ENCODE measurements at regions not wholly inside any gene's neighbourhood (a gene's known extent, or its start where the extent isn't known, plus 50 kb on each side); places are given as distances from the start of the nearest gene placed in this dataset.

GRCh38 chr3:170705131-170705530 lies 119.3 kb upstream of the SLC7A14 start:
- H3K4me1 Mint-ChIP-seq (ENCODE audit: low read depth) = no peaks in the 10 kb centered on the region
- intact Hi-C loops (cut with micrococcal nuclease) = no loop called here
- H3K9me3 Mint-ChIP-seq = peaks cover 8% of the 10 kb centered on the region
- H3K4me3 Mint-ChIP-seq = no peak overlapping the region
- CTCF ChIA-PET = no interaction called here
- H3K27ac Mint-ChIP-seq = no peak overlapping the region
- DNase-seq = no peak
- H3K27me3 Mint-ChIP-seq (ENCODE audit: low read depth) = peaks cover 12% of the 10 kb centered on the region
- no peaks in the 10 kb centered on the region for H3K36me3 Mint-ChIP-seq (ENCODE audit: low read depth)

GRCh38 chr3:170703121-170703588 lies 117.3 kb upstream of the SLC7A14 start:
- H3K9me3 Mint-ChIP-seq = no peaks in the 10 kb centered on the region
- H3K27me3 Mint-ChIP-seq (ENCODE audit: low read depth) = peaks cover 8% of the 10 kb centered on the region
- CTCF ChIA-PET = interaction anchor here (0.6 to 1.1 kb wide), 3 partner anchors 66 to 320 kb away, joined by 3 to 4 read pairs (median 3); no protein-coding TSS in a partner anchor
- DNase-seq = no peak
- no peaks in the 10 kb centered on the region for H3K4me1 Mint-ChIP-seq (ENCODE audit: low read depth)
- H3K36me3 Mint-ChIP-seq (ENCODE audit: low read depth) = no peaks in the 10 kb centered on the region
- no peak overlapping the region for H3K27ac Mint-ChIP-seq
- intact Hi-C loops (cut with micrococcal nuclease) = no loop called here
- no peak overlapping the region for H3K4me3 Mint-ChIP-seq

GRCh38 chr3:170701696-170702678 lies 116.1 kb upstream of the SLC7A14 start:
- Mint-ChIP-seq H3K9me3 (no peaks in the 10 kb centered on the region), H3K27ac (no peak overlapping the region)
- CTCF ChIA-PET = interaction anchor here (1.1 kb wide), 1 partner anchor 109 kb away, joined by 4 read pairs; no protein-coding TSS in a partner anchor

GRCh38 chr3:170700054-170700404 lies 114.2 kb upstream of the SLC7A14 start:
- H3K36me3 Mint-ChIP-seq (ENCODE audit: low read depth) = no peaks in the 10 kb centered on the region
- H3K4me3 Mint-ChIP-seq = no peak overlapping the region
- intact Hi-C loops (cut with micrococcal nuclease) = no loop called here
- no peak overlapping the region for H3K27ac Mint-ChIP-seq
- peaks cover 13% of the 10 kb centered on the region for H3K4me1 Mint-ChIP-seq (ENCODE audit: low read depth)
- no peak for DNase-seq
- no peaks in the 10 kb centered on the region for H3K9me3 Mint-ChIP-seq
- CTCF ChIA-PET = no interaction called here
- H3K27me3 Mint-ChIP-seq (ENCODE audit: low read depth) = peaks cover 2% of the 10 kb centered on the region

More at GRCh38 chr3:170701696-170702678, 116.1 kb upstream of the SLC7A14 start:
- Mint-ChIP-seq H3K4me1 (ENCODE audit: low read depth) (peaks cover 7% of the 10 kb centered on the region), H3K36me3 (ENCODE audit: low read depth) (no peaks in the 10 kb centered on the region), H3K27me3 (ENCODE audit: low read depth) (peaks cover 2% of the 10 kb centered on the region), H3K4me3 (no peak overlapping the region)
- no peak for DNase-seq
- intact Hi-C loops (cut with micrococcal nuclease) = no loop called here

- no peaks in the 10 kb centered on the region for H3K36me3 Mint-ChIP-seq (ENCODE audit: low read depth)
- no peak overlapping the region for H3K4me3 Mint-ChIP-seq
- H3K4me1 Mint-ChIP-seq (ENCODE audit: low read depth) = peaks cover 13% of the 10 kb centered on the region
- CTCF ChIA-PET = interaction anchor here (1.1 to 1.4 kb wide), 2 partner anchors 112 to 286 kb away, joined by 3 to 7 read pairs; no protein-coding TSS in a partner anchor
- no peaks in the 10 kb centered on the region for H3K27me3 Mint-ChIP-seq (ENCODE audit: low read depth)
- intact Hi-C loops (cut with micrococcal nuclease) = loop anchor here (10.0 kb wide), 3 partner anchors 385 to 935 kb away; partner anchors contain the start of genes ACTRT3, LRRC31 and TERC
- no peak for DNase-seq
- no peak overlapping the region for H3K27ac Mint-ChIP-seq
- H3K9me3 Mint-ChIP-seq = no peaks in the 10 kb centered on the region
These were observed 113.5 kb upstream of the SLC7A14 start for GRCh38 chr3:170699158-170700053.

GRCh38 chr3:170697908-170698307 lies 112.0 kb upstream of the SLC7A14 start:
- no peaks in the 10 kb centered on the region for H3K36me3 Mint-ChIP-seq (ENCODE audit: low read depth)
- intact Hi-C loops (cut with micrococcal nuclease) = loop anchor here (10.0 kb wide), 3 partner anchors 383 to 933 kb away; partner anchors contain the start of genes ACTRT3, LRRC31 and TERC
- H3K9me3 Mint-ChIP-seq = no peaks in the 10 kb centered on the region
- no peak for DNase-seq
- no peak overlapping the region for H3K4me3 Mint-ChIP-seq
- no peaks in the 10 kb centered on the region for H3K27me3 Mint-ChIP-seq (ENCODE audit: low read depth)
- no peak overlapping the region for H3K27ac Mint-ChIP-seq
- peaks cover 15% of the 10 kb centered on the region for H3K4me1 Mint-ChIP-seq (ENCODE audit: low read depth)
- CTCF ChIA-PET = no interaction called here

GRCh38 chr3:170697131-170697530 lies 111.3 kb upstream of the SLC7A14 start:
- no peaks in the 10 kb centered on the region for H3K36me3 Mint-ChIP-seq (ENCODE audit: low read depth)
- DNase-seq = no peak
- intact Hi-C loops (cut with micrococcal nuclease) = loop anchor here (10.0 kb wide), 3 partner anchors 382 to 932 kb away; partner anchors contain the start of genes ACTRT3, LRRC31 and TERC
- CTCF ChIA-PET = interaction anchor here (0.9 to 1.5 kb wide), 2 partner anchors 17 to 283 kb away, joined by 4 read pairs; no protein-coding TSS in a partner anchor
- no peak overlapping the region for H3K27ac Mint-ChIP-seq
- no peaks in the 10 kb centered on the region for H3K27me3 Mint-ChIP-seq (ENCODE audit: low read depth)
- H3K9me3 Mint-ChIP-seq = no peaks in the 10 kb centered on the region
- peaks cover 15% of the 10 kb centered on the region for H3K4me1 Mint-ChIP-seq (ENCODE audit: low read depth)
- H3K4me3 Mint-ChIP-seq = no peak overlapping the region

- CTCF ChIA-PET = no interaction called here
These were observed 109.7 kb upstream of the SLC7A14 start for GRCh38 chr3:170695486-170696064.

GRCh38 chr3:170692720-170693119 lies 106.8 kb upstream of the SLC7A14 start:
- intact Hi-C loops (cut with micrococcal nuclease) = loop anchor here (5.0 to 10.0 kb wide), 6 partner anchors 120 to 928 kb away; partner anchors contain the start of genes ACTRT3, LRRC31 and TERC
- DNase-seq = no peak
- H3K4me1 Mint-ChIP-seq (ENCODE audit: low read depth) = peaks cover 15% of the 10 kb centered on the region
- H3K4me3 Mint-ChIP-seq = no peak overlapping the region
- CTCF ChIA-PET = no interaction called here
- no peaks in the 10 kb centered on the region for H3K9me3 Mint-ChIP-seq
- H3K27ac Mint-ChIP-seq = no peak overlapping the region
- H3K27me3 Mint-ChIP-seq (ENCODE audit: low read depth) = no peaks in the 10 kb centered on the region
- no peaks in the 10 kb centered on the region for H3K36me3 Mint-ChIP-seq (ENCODE audit: low read depth)

More at GRCh38 chr3:170695486-170696064, 109.7 kb upstream of the SLC7A14 start:
- Mint-ChIP-seq H3K4me3 (no peak overlapping the region), H3K27ac (no peak overlapping the region), H3K9me3 (no peaks in the 10 kb centered on the region), H3K36me3 (ENCODE audit: low read depth) (no peaks in the 10 kb centered on the region), H3K4me1 (ENCODE audit: low read depth) (peaks cover 15% of the 10 kb centered on the region), H3K27me3 (ENCODE audit: low read depth) (no peaks in the 10 kb centered on the region)
- DNase-seq = no peak
- intact Hi-C loops (cut with micrococcal nuclease) = loop anchor here (10.0 kb wide), 3 partner anchors 381 to 931 kb away; partner anchors contain the start of genes ACTRT3, LRRC31 and TERC

- CTCF ChIA-PET = interaction anchor here (0.7 to 2.1 kb wide), 2 partner anchors 70 to 122 kb away, joined by 5 to 11 read pairs; no protein-coding TSS in a partner anchor
- no peak overlapping the region for H3K4me3 Mint-ChIP-seq
- H3K27me3 Mint-ChIP-seq (ENCODE audit: low read depth) = no peaks in the 10 kb centered on the region
- no peaks in the 10 kb centered on the region for H3K36me3 Mint-ChIP-seq (ENCODE audit: low read depth)
- H3K27ac Mint-ChIP-seq = no peak overlapping the region
- DNase-seq = no peak
- H3K9me3 Mint-ChIP-seq = no peaks in the 10 kb centered on the region
- intact Hi-C loops (cut with micrococcal nuclease) = loop anchor here (1.0 to 10.0 kb wide), 7 partner anchors 118 to 926 kb away; partner anchors contain the start of genes ACTRT3, LRRC31 and TERC
- H3K4me1 Mint-ChIP-seq (ENCODE audit: low read depth) = peaks cover 3% of the 10 kb centered on the region
These were observed 104.7 kb upstream of the SLC7A14 start for GRCh38 chr3:170690661-170690981.

- CTCF ChIA-PET = interaction anchor here (2.1 kb wide), 1 partner anchor 122 kb away, joined by 11 read pairs; no protein-coding TSS in a partner anchor
- intact Hi-C loops (cut with micrococcal nuclease) = loop anchor here (1.0 to 10.0 kb wide), 7 partner anchors 118 to 925 kb away; partner anchors contain the start of genes ACTRT3, LRRC31 and TERC
- Mint-ChIP-seq H3K27ac (no peak overlapping the region), H3K4me3 (no peak overlapping the region), H3K9me3 (no peaks in the 10 kb centered on the region), H3K36me3 (ENCODE audit: low read depth) (no peaks in the 10 kb centered on the region), H3K27me3 (ENCODE audit: low read depth) (no peaks in the 10 kb centered on the region), H3K4me1 (ENCODE audit: low read depth) (peaks cover 3% of the 10 kb centered on the region)
- DNase-seq = peak; percentile 59
These were observed 104.2 kb upstream of the SLC7A14 start for GRCh38 chr3:170689893-170690660.

All from activated naive CD4-positive, alpha-beta T cell treated with anti-CD3 and anti-CD28 coated beads for 36 hours (primary cell).